Epithelial cell of esophagus (primary cell): ENCODE measurements at regions not wholly inside any gene's neighbourhood (a gene's known extent, or its start where the extent isn't known, plus 50 kb on each side); places are given as distances from the start of the nearest gene placed in this dataset.

Experiments used
- DNase-seq: peaks from one replicate; pipeline ENCODE4 v3.0.0; 2010; ENCODE audit warnings: low read depth
- H3K4me3 ChIP-seq: 2 replicates; pipeline ENCODE4 v1.5.1; 2011; ENCODE audit warnings: mild to moderate bottlenecking, low read length, control low read depth
- TF ChIP-seq, protein P1 (sequence below): IDR thresholded peaks from 2 replicates; pipeline ENCODE4 v1.5.1; 2011; ENCODE audit warnings: low read depth, mild to moderate bottlenecking, low read length, control low read depth, inconsistent platforms; ENCODE audit not compliant: insufficient read depth; ENCODE audit errors: missing control alignments

DNA sequence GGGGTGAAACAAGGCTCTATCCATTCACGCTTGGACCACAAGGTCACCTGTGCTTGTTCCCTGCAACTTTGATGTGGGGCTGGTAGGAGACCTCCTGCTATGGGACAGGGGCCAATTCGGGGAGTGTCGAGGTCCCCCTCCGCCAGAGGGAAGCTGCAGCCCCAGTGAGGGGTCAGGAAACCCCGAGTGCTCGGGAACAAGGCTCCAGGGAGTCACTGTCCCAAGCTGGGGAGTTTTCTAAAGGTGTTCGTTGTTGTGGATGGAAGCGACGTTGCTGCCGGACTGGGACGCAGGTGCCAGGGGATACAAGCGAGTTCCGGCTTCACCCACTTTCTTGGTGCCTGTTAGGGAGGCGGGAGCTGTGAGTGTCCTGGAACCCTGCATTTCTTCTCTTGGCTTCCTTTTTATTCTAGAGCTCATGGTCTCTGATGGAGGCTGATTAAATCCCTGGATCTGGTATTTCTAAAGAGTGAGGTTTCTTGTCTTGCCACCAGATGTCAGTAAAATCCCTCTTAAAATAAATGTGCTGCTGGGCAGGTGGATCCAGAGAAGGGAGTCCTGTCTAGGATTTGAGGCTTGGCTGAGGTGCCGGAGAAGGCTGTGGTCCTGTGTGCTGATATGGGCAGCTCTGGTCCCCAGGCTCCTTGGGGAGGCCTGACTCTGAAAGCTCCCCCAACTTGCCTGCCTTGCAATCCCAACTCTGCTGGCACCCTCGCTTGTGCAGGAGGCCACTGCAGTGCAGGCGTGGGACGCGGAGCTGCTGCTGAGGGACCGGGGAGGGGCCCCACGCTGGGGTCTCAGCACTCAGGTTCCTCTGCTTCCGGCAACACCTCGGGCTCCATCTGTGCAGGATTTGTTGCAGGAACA lies 153.9 kb downstream of the TEX29 start:
- TF ChIP-seq, protein P1, sequence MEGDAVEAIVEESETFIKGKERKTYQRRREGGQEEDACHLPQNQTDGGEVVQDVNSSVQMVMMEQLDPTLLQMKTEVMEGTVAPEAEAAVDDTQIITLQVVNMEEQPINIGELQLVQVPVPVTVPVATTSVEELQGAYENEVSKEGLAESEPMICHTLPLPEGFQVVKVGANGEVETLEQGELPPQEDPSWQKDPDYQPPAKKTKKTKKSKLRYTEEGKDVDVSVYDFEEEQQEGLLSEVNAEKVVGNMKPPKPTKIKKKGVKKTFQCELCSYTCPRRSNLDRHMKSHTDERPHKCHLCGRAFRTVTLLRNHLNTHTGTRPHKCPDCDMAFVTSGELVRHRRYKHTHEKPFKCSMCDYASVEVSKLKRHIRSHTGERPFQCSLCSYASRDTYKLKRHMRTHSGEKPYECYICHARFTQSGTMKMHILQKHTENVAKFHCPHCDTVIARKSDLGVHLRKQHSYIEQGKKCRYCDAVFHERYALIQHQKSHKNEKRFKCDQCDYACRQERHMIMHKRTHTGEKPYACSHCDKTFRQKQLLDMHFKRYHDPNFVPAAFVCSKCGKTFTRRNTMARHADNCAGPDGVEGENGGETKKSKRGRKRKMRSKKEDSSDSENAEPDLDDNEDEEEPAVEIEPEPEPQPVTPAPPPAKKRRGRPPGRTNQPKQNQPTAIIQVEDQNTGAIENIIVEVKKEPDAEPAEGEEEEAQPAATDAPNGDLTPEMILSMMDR: peak; percentile 23
- peak; percentile 40 for DNase-seq
- no peak overlapping the region for H3K4me3 ChIP-seq

DNA sequence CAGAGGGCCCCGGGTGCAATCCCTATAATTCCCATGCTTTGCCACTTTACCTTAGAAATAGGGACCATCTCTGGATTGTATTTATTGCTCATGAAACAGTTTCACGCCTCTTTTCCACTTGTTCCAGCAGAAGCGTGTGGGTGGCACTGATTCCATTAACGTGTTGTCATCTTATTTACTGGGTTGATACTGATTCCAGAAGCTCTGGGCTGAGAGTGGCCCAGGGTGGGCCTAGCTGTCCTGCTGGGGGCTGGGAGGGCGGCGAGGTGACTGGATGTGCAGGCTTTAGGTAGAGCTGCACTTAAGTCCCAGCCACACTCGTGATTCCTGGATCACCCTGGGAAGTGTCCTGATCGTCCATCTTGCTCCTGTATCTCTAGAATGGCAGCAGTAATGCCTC lies 155.0 kb downstream of the TEX29 start:
- TF ChIP-seq, protein P1: no peak
- no peak for DNase-seq
- H3K4me3 ChIP-seq: no peak overlapping the region

DNA sequence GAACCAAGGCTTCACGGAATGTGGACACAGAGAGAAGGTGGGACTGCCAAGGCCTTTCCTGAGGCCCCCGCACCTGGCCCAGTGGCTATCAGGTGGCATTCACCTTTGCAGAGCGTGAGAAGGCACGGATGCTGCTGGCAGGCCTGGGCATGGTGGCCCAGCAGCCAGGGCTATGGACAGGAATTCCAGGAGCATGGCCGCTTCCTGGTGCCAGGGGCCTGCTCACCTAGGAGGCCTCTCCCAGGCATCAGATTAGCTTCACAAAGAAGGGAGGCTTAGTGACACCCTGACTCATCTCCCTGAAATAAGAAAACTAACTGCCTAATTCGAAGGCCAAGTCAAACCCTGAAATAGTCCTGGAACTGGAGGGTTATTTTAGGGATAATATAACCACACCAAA lies 155.8 kb downstream of the TEX29 start:
- H3K4me3 ChIP-seq: no peak overlapping the region
- TF ChIP-seq, protein P1: no peak
- no peak for DNase-seq

DNA sequence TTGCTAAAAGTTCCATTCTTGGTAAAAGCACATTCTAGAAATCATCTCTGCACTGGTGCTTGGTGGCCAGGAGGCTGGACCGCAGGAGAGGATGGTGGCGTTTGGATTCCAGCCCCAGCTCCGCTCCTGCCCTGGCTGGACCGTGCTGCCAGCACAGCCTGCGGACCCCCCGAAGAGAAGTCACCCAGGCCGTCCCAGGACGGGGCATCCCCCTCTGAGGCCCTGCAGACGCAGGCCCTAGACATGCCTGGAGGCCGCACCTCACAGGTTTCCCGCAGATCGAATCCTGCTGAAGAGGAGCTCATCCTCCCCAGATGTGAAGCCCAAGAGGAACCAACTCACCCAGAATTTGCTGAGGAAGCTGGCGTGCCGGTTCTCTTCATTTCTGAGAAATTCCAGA lies 159.0 kb downstream of the TEX29 start:
- DNase-seq: no peak
- TF ChIP-seq, protein P1: no peak

DNA sequence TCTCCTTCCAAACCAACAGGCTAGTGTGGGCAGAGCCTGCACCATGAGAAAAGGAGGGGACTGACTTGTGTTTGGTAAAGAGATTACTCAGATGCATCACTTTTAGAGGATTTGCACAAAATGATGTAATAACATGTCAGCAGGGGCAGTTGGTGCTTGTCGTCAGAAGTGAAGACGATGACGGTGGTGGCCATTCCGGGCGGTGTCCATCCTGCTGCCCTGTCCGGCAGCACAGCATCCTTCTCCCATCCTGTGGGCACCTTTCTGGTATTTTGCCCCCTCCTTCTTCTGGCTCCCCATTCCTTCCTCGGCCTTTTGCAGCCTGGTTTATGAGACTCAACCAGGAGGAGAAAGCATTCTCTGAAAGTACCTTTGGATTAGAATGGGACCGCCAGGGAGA lies 160.1 kb downstream of the TEX29 start:
- no peak for DNase-seq
- TF ChIP-seq, protein P1: no peak

More for the DNA sequence above, 159.0 kb downstream of the TEX29 start:
- no peak overlapping the region for H3K4me3 ChIP-seq

DNA sequence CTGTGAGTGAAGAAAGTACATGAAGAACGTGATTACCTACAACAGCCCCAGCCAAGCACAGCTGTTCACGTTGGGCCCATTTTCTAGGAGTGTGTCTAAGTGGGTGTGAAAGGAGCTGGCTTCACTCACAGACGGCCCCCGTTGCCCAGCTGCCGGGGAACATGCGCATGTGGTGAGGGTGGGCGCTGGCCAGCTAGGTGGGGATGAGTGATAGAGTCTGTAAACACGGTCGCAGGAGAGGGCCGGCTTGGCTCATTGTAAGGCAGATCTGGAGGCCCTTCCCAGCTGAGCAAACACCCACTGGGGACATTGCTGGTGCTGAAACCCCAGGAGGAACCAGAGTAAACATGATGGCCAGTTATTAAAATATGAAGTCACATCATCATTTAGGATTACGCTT lies 160.5 kb downstream of the TEX29 start:
- no peak for DNase-seq
- TF ChIP-seq, protein P1: no peak
- no peak overlapping the region for H3K4me3 ChIP-seq

More for the DNA sequence above, 160.1 kb downstream of the TEX29 start:
- no peak overlapping the region for H3K4me3 ChIP-seq

DNA sequence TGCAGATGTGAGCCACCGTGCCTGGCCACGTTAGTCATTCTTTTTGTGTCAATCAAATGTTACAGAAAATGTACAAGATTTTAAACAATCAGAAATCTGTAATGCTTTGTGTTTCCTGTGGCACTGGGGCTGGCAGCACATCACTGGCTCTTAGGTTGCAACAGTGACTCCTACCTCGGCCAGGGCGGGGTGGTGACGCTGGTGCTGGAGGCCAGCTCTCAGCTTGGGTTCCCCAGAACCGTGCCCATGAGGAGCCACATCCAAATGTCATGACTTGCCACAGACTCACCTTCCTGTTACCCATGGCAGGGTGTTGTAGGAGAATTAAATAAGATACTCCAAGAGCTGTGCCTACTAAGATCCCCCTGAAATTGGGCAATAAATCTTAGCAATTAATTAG lies 161.7 kb downstream of the TEX29 start:
- no peak overlapping the region for H3K4me3 ChIP-seq
- DNase-seq: no peak
- TF ChIP-seq, protein P1: no peak
